GM12865 (cell line): ENCODE measurements at regions not wholly inside any gene's neighbourhood (a gene's known extent, or its start where the extent isn't known, plus 50 kb on each side); places are given as distances from the start of the nearest gene placed in this dataset.
A peak's percentile ranks its signal among the peaks of the same experiment; 100 is the strongest.
"Not testable (repeated sequence)": the region's sequence is repeated elsewhere in the genome, so short reads cannot be mapped to it uniquely, and the experiment has no call there.

Source experiments
- DNase-seq: peaks from one replicate; pipeline ENCODE4 v3.0.0; 2010; ENCODE audit warnings: low read depth
- H3K4me3 ChIP-seq: 2 replicates; pipeline ENCODE4 v1.5.1; 2011; ENCODE audit warnings: mild to moderate bottlenecking, low read depth, low read length, control low read depth
- CTCF ChIP-seq: IDR thresholded peaks from 2 replicates; pipeline ENCODE4 v1.5.1; 2011; ENCODE audit warnings: low read length, control low read depth, low read depth, inconsistent platforms; ENCODE audit not compliant: insufficient read depth; ENCODE audit errors: missing control alignments

GRCh38 chrX:129006491-129006890 is 516.8 kb downstream of the SMARCA1 start:
- H3K4me3 ChIP-seq = no peak overlapping the region
- TF ChIP-seq CTCF = no peak
- DNase-seq = no peak

- DNase-seq = no peak
- no peak overlapping the region for H3K4me3 ChIP-seq
- TF ChIP-seq CTCF = no peak
Measured at GRCh38 chrX:129000797-129001196, 522.5 kb downstream of the SMARCA1 start.

GRCh38 chrX:129000018-129000417 is 523.3 kb downstream of the SMARCA1 start:
- no peak for TF ChIP-seq CTCF
- no peak overlapping the region for H3K4me3 ChIP-seq
- DNase-seq = no peak

- no peak for TF ChIP-seq CTCF
- DNase-seq = no peak
- no peak overlapping the region for H3K4me3 ChIP-seq
Measured at GRCh38 chrX:128992107-128992971, 531.0 kb downstream of the SMARCA1 start.

- DNase-seq = peak; percentile 4
- TF ChIP-seq CTCF = peak; percentile 52
- H3K4me3 ChIP-seq = no peak overlapping the region
Measured at GRCh38 chrX:128975745-128976144, 547.5 kb downstream of the SMARCA1 start.

- H3K4me3 ChIP-seq = no peak overlapping the region
- DNase-seq = no peak
- TF ChIP-seq CTCF = no peak
Measured at GRCh38 chrX:128973033-128973432, 550.3 kb downstream of the SMARCA1 start.

GRCh38 chrX:128961290-128961689 is 562.0 kb downstream of the SMARCA1 start:
- DNase-seq = no peak
- no peak for TF ChIP-seq CTCF
- H3K4me3 ChIP-seq = no peak overlapping the region

GRCh38 chrX:128954697-128955096 is 568.6 kb downstream of the SMARCA1 start:
- H3K4me3 ChIP-seq, DNase-seq: not testable (repeated sequence)
